ENCODE measurements at regions not wholly inside any gene's neighbourhood (a gene's known extent, or its start where the extent isn't known, plus 50 kb on each side); places are given as distances from the start of the nearest gene placed in this dataset.

DNA sequence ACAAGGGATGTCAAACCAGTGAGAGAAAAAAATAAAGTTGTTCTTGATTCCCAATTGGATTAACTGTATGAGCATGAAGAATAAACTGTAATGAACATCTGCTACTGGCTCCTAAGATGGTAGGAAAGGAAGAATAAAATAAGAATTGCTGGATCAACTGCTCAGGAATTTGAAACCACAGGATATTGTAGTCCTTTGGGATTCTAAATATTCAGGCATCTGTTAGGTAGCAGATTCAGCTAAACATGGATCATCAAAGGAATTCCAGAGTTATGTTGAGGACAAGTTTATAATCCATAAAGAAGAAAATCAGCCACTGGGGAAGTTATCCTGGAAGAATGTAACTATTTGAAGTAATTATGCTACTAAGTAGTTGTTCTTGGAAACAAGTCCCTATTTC is 65.8 kb downstream of the ISL1 start:
- no peak for DNase-seq

DNA sequence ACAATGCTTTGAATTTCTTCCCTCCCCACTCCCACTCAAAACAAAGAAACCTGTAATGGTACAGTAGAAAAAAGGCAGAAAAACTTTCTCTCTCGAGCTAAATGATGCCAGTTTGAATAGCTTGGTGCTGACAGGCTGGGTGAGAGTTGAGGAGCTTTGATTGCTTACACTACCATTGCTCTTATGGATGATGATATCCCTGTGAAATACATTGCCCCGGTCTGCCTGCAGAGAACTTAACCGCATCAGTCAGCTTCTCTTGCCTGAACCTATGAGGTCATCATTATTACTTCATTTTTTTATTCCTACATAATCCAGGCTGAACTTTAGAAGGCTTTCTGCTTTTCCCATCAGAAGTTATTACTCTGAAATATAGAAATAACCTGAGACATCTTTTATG is 69.3 kb downstream of the ISL1 start:
- peak; percentile 10 for DNase-seq

DNA sequence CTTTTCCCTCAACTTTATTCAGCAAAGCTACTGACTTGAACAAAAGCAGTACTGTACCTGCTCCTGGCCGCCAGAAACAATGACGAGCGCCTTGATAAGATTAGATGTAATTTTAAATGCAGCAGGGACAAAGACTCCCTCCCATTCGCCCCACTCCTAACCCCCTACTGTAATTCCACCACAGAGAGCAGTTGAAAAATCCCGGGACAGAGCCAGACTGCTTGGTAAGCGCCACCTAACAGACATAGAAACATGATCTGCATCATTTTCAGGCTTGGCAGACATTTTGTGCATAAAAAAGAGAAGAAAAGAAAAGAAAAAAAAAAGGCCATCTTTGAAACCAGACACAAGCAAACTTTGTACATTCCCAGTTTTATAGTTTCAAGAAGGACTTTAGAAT is 81.9 kb downstream of the ISL1 start:
- DNase-seq, result peak; percentile 80

DNA sequence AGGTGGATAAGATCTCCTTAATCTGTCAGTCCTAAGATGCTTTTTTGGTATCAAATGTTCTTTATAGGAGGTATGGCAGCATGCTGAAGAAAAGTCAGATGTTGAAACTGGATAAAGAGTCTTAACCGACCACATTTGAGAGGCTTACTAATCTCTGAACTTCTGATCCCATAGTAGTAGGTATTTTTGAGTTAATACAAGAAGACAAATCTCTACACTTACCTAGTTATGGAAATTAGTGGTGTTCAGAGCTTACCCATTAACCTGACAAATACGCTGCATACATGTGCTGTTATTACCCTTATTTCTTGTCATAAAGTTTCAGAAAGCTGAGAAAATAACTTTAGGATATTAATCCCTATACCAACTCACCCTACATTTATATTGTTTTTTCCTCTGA is 83.0 kb downstream of the ISL1 start:
- DNase-seq, result no peak

DNA sequence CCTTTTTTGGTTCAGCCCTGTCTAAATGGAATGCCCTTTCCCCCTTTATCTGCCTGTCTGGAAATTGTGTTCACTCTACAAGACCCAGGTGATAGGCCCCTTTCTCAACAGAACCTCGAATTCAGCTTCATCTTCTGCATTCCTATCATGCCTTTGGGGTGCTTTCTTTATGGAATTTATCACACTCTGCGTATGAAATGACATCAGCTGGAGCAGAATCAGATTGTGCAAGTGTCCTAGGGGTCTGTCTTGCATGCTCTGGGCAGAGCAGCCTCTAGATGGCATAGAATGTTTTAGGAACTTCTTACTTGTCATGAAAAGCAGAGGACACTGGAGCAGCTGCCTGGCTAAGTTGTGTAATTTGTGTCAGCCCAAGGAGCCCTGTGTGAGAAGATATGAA is 84.9 kb downstream of the ISL1 start:
- peak; percentile 64 for DNase-seq

DNA sequence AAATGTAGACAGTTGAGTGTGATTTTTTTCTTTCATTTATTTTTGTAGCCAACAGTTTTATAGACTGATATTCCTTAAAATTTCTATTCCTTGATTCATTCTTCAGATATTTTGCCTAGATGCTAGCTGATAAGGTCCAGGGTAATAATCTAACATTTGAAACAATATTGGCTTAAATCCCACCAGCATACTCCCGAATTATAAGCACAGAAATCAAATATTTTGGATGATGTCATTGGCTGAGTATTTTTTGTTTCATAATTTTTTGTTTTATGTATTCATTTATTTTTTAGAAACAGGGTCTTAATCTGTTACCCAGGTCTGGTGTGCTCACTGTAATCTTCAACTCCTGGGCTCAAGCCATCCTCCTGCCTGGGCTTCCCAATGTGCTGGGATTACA is 88.4 kb downstream of the ISL1 start:
- DNase-seq, result no peak

DNA sequence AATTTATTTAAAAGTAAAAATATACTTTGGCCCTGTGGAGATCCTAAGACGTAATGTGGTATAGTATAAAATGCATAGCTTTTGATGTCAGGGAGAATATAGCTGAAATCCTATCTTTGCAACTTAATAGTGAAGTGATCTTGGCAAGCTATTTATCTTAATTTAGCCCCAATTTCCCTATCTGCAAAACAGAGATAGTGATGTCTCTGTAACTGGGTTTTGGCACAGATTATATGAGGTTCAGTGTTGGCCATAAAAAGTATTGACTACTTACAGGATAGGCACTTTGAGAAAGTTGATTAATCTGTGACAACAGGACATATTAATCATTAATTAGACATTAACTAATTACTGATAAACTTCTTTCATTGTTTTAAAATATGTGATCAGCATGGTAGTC is 89.2 kb downstream of the ISL1 start:
- no peak for DNase-seq

DNA sequence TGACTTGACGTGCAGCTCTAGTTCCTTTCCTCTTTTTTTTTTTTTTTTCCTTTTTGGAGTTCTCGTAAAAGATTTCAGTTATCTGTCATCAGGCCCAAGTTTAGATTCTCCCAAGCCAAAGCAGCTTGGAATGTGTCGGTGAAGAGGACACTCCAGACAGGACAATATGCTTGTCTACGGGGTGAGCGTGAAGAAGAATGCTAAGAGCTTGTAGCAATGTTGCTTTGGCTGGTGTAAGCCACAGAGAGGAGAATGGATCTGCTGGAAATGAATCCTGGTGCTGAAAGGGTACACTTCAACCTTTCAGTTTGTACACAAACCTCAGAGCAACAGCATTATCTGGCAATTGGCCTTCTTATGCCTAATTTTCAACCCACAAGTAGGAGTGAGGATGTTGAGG is 92.4 kb downstream of the ISL1 start:
- DNase-seq, result no peak

DNA sequence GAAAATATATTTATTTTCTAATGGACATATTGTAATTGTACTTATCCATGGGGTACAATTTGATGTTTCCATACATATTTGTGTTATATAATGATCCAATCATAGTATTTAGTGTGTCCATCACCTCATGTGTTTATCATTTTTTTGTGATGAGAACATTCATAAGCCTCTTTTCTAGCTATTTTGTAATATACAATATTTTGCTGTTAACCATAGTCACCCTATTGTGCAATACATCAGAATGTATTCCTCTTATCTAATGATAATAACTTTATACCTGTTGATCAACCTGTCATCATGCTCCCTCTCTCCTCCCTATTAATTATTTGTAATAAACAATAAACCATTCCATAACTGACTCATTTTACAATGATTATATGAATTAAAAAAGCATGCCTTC is 93.2 kb downstream of the ISL1 start:
- no peak for DNase-seq

DNA sequence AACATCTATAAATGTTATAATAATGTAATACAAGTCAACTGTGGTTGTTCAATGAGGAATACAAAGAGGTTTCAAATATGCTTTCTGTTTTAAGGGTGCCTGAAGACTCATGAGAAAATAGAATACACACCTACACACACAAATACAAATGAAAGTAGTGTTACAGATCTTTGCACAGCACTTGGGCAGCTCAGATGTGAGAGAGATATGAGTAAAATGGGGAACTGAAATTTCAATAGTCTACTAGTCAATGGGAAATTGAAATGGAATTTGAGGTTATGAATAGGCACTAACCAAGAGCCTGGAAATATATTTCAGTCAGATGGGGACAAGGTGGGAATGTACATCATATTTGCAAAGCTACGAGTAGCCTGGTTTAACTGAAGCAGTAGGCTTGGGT is 96.6 kb downstream of the ISL1 start:
- no peak for DNase-seq

DNA sequence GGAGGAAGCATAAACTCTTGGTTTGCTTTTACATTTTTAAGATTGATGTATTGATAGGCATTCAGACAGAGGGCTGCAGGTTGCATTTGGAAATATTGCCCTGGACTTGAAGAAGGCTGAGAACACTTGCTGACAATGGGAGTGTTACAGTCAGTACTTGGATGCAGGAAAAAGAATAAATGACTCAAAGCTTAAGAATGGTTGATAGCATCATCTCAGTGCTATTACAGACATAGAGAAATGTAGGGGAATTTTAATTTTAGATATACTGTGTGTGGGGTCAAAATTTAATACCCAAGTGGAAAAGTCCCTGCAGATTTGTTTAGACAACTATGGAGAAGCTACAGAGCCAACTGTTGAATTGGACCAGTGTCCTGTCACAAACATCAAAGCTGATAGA is 101.1 kb downstream of the ISL1 start:
- DNase-seq, result no peak

DNA sequence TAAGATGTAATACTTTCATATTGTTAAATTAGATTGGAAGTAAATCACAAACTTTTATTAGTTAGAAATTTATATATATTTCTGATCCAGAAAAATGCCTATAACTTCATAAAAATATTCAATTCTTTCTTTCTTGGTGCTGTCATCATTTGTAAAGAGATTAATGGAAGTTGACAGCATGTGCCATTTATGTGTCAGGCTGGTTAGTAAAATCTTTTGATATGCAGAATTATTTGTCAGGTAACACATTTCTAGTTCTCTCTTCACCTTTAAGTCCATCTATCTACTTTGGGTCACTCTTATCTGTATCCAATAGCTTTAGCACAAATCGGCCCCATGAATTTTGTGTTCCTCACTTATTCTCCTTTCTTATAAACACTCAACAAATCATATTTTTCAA is 102.9 kb downstream of the ISL1 start:
- DNase-seq, result no peak

DNA sequence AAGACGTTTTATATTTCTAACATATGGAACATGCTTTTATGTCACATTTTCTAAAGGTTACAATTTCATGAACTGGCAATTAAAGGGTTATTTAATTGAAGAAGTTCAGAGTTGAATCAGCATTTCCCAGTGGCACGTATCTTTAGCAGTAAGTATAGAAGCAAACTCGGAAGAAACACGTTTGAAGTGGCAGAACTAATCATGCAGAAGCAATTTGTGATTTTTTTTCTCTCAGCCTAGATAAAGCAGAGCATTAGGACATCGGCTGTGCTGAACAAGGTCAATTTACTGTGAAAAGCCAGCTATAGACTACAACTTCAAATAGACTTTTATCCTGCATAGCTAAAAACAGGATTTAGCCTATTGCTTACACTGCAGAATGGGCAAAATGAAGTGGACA is 104.7 kb downstream of the ISL1 start:
- DNase-seq, result peak; percentile 42

DNA sequence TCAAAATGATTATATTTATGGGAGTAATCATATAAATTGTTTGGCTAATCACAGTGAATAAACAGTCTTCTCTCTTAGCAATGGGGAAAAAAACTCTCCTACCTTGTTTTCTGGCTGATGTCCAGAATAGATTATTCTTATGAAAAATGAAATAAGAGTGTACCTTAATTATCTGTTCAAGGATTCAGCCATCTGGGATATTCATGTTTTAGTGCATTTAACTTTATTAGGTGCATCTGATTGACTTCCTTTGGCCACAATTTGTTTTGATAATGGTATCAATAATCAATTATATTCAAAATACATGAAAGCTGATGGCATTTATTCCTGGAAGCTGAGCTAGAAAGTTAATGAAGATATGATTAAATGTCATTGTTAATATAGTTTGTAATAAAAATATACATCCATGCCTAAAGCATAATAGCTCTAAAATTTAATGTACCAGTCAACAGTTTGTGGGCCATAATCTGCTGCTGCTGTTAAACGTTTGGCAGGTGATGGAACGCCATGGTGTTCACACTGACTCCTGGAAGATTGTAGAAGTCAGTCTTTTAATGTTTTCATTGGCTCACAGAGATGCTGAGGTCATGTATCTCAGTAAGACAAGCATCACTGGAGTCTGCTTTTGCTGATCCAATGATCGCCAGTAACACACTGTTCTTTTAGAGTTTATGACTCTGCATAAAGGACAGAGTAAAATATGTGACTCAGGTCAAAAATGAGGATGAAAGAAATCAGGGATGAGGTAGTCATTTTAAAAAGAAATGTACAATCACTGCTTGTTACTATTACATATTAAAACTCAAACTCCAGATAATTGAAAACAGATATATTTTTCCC is 105.8 kb downstream of the ISL1 start:
- peak; percentile 54 for DNase-seq

DNA sequence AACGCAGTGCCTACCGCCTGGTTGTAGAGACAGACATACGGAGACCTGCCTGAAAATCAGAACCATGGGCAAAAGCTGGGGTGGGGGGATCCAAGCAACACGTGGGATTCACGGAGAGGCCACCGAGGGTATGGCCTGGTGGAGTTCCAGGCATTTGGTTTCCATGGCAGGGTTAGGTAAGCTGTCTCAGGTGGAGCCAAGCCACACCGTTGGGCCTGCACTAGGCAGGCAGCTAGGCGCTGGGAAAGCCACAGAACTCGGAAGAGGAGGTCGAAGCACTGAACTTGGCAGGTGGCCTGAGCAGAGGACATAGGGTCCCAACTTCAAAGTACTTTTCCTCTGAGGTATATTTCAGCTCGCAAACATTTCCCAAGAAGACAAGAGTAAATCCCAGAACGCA is 111.6 kb downstream of the ISL1 start:
- no peak for DNase-seq

DNA sequence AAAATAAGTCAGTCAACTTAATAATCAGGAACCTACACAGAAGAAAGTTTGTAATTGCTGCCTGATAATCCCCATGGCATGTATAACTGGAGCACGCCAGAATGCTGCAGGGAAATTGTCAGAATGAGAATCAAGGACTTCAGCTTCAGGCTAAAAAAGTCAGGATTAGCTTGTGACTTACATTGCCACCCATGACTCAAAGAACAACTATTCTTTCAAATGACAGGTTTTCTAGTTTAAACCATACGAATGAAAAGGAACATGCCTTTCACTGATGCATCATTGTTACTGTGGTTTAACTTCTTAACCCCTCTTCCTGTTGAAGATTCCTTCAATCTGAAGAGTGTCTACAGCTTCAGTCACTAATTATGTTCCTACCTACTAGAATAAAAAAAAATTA is 112.4 kb downstream of the ISL1 start:
- no peak for DNase-seq

DNA sequence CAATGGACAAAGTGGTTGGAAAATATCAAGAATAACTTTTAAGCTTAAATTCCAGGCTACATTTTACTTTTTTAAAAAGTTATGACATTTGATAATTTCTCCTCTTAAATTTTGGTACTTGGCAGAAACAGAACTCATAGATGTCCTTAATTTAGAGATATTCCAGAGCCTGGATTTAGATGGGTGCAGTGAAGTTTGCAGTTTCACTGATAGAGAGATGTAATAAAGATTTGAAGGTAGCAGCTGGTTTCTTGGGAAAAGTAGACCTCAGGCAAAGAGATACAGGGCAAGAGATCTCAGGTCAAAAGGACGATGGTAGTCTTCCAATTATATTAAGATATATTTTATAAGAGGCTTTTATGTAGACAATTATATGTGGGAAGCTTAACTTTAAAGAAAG is 134.6 kb downstream of the ISL1 start:
- no peak for DNase-seq

DNA sequence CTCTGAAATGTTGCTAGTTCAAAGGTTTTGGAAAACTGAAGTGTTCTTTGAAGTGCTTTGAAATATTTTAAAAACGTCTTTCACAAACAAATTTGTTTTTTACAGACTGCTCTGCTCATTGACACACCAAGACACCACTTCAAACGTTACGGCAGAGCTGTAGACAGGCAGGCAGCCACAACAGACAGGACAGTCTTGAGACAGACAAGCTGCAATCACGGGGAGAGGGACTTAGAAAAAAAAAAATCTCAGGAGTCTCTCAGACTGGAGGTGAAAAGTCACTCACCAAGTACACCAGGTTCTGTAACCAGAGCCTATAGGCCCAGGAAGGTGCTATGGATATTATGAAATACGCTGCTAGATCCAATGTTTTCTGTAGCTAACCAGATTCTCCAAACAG is 135.4 kb downstream of the ISL1 start:
- DNase-seq, result no peak

DNA sequence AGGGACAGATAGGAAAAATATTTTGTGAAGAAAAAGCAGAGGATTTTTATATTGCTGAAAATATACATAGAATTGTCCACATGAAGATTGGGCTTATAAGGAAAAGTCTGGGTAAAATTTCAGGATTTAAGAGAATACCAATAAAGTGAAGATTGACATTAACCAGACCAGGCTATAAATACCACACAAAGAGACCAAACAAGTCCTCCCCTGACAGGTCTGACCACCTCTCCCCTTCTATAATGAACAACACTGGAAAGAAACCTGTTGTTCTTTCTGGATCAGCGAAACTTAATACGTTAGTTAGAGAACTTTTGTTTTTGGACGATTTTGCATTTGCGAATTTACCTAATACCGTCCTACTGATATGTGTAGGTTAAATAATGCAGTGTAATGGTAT is 138.3 kb downstream of the ISL1 start:
- no peak for DNase-seq

DNA sequence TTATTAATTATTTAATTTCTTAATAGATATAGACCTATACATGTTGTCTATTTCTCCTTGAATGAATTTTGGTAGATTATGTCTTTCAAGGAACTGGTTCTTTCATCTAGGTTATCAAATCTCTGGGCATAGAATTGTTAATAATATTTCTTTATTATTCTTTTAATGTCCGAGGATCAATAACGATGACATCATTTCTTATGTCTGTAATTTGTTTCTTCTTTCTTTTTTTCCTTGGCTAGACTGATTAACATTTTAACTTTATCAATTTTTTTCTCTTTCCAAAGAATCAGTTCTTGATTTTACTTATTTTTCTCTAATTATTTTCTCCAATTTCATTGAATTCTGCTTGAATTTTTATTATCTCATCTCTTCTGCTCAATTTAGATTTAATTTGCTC is 156.0 kb downstream of the ISL1 start:
- DNase-seq, result no peak

DNA sequence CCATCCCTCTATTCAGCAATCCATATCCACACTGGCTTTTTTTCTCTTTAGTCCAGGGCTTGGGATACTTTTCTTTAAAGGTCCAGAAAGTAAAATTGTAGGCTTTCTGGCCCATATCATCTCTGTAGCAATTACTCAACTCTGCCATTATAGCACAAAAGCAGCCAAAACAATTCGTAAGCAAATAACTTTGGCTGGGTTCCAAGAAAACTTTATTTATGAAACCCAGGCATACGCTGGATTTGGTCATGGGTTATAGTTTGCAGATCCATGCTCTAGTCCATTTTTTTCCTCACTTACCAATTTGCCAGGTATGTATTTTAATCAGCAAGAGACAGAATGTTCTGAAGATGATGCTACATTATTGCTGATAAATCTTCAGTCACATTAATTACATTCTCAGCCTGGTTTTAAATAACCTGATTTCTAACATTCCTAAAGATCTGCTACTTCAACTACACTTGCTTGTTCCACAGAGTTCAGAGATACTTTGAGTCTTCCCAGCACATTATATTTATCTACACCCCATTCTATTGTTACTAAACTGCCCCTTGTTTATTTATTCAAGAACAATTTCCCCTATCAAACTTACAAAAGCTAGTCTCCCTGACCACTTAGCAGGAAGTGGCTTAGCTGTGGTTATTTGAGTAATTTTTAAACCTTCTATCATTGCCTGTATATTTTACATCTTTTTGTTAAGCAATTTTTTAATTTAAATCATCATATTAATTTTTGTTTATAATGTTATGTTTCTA is 161.0 kb downstream of the ISL1 start:
- peak; percentile 55 for DNase-seq

DNA sequence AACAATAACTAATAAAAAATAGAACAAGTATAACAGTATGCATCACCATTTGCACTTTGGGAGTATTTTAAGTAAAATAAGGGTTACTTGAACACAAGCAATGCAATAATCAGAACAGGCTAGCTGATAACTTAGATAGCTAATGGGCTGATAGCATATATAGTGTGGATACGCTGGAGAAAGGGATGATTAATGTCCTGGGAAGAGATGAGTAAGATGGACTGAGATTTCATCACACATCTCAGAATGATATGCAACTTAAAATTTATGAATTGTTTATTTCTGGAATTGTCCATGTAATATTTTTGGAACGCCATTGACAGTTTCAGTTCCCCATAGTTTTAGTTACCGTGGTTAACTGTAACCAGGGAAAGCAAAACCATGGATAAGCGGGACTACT is 173.6 kb downstream of the ISL1 start:
- no peak for DNase-seq

DNA sequence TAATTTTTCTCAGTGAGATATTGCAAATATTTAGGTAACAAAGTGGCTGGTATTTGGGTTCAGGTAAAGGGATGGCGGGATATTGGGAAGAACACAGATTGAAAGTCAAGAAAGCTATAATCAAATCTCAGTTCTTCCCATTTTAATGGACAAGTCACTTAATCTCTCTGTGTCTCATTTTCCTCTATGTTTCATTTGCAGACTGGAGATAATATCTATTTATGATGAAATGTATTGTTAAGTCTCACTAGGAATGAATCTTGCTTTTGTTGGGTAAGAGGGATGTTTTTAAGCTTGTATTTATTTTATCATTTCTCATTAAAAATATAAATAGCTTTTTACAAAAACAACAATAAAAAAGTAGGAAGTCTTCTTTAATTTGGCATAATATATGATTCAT is 175.4 kb downstream of the ISL1 start:
- DNase-seq, result no peak

DNA sequence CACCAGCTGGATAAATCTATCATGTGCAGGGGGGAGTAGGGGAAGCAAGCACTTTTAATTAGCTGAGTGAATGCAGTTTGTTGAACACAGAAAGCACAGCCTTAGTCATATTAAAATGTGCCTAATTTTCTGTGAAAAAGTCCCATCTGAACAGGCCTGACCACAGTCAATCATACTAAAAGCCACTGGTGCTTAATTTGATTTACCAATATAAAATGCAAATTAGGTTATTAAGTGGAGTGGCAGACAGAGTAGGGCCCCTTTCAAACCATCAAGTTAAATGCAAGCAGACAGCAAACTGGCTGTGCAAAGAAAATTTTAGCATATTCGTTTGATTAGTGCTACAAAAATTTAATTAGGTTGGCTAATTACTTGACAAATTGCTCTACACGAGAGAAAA is 176.1 kb downstream of the ISL1 start:
- DNase-seq, result peak; percentile 63
